HepG2 (cell line): ENCODE measurements at regions not wholly inside any gene's neighbourhood (a gene's known extent, or its start where the extent isn't known, plus 50 kb on each side); places are given as distances from the start of the nearest gene placed in this dataset.
A peak's percentile ranks its signal among the peaks of the same experiment; 100 is the strongest.

Experiments used
- AHDC1 ChIP-seq: sonication (generic); formaldehyde crosslinking; IDR thresholded peaks from 2 replicates; pipeline ENCODE4 v1.5.1; 2020; ENCODE audit warnings: mild to moderate bottlenecking, missing genetic modification reagents, borderline replicate concordance
- ATAD3A ChIP-seq: sonication (generic); formaldehyde crosslinking; IDR thresholded peaks from 2 replicates; pipeline ENCODE4 v1.4.0; 2020; ENCODE audit warnings: missing genetic modification reagents
- FOXO4 ChIP-seq: sonication (generic); formaldehyde crosslinking; conservative IDR thresholded peaks from 2 replicates; pipeline ENCODE4 v1.8.1; 2023; ENCODE audit warnings: missing genetic modification reagents
- HOXA3 ChIP-seq: sonication (generic); formaldehyde crosslinking; IDR thresholded peaks from 2 replicates; pipeline ENCODE4 v1.5.0; 2020; ENCODE audit warnings: missing genetic modification reagents
- IKZF4 ChIP-seq: sonication (generic); formaldehyde crosslinking; IDR thresholded peaks from 2 replicates; pipeline ENCODE4 v1.5.1; 2020; ENCODE audit warnings: borderline replicate concordance, mild to moderate bottlenecking, low read depth, missing genetic modification reagents; ENCODE audit errors: not compliant biosample characterization
- KDM6A ChIP-seq: IDR thresholded peaks from 2 replicates; pipeline ENCODE4 v1.6.1; 2016; ENCODE audit warnings: low read depth
- NFKBIZ ChIP-seq: IDR thresholded peaks from 2 replicates; pipeline ENCODE4 v1.6.1; 2018; ENCODE audit warnings: missing genetic modification reagents, missing compliant biosample characterization
- NR2F6 ChIP-seq, 2 experiments: IDR thresholded peaks; 2 replicates each; pipeline ENCODE4 v1.6.1; 2016; ENCODE audit warnings: antibody characterized with exemption in 1 of 2, mild to moderate bottlenecking in 1 of 2
- ZBTB33 ChIP-seq: sonication (generic); formaldehyde crosslinking; IDR thresholded peaks from 2 replicates; pipeline ENCODE4 v1.4.0; 2020; ENCODE audit warnings: missing genetic modification reagents
- ZBTB7B ChIP-seq: sonication (generic); formaldehyde crosslinking; IDR thresholded peaks from 2 replicates; pipeline ENCODE4 v1.4.0; 2020; ENCODE audit warnings: missing genetic modification reagents
- ZNF614 ChIP-seq: IDR thresholded peaks from 2 replicates; pipeline ENCODE4 v1.6.1; 2018; ENCODE audit warnings: missing biosample characterization, missing genetic modification reagents, inconsistent platforms, borderline replicate concordance
- TF ChIP-seq, protein P1 (sequence below): sonication (generic); formaldehyde crosslinking; conservative IDR thresholded peaks from 2 replicates; pipeline ENCODE4 v1.4.0; 2020; ENCODE audit warnings: mild to moderate bottlenecking, missing genetic modification reagents, moderate library complexity
- TF ChIP-seq, protein P2 (sequence below): sonication (generic); formaldehyde crosslinking; IDR thresholded peaks from 2 replicates; pipeline ENCODE4 v1.5.1; 2020; ENCODE audit warnings: missing genetic modification reagents, mild to moderate bottlenecking, borderline replicate concordance

- TF ChIP-seq AHDC1 (CRISPR knock-in tag) (peak; percentile 40; the same call in 1 of the 2 replicates), FOXO4 (CRISPR knock-in tag) (no peak), ZNF614 (CRISPR knock-in tag) (no peak), ATAD3A (CRISPR knock-in tag) (no peak), ZBTB33 (no peak), IKZF4 (CRISPR knock-in tag) (no peak), KDM6A (peak; percentile 22; the same call in 1 of the 2 replicates), ZBTB7B (CRISPR knock-in tag) (peak; percentile 88), NFKBIZ (0 out of 2 replicates have a peak, but pooled peaks have one; percentile 31), NR2F6 (IDR thresholded peaks at IDR 0.05) (peak; percentile 90), NR2F6 (CRISPR knock-in tag; IDR thresholded peaks at IDR 0.05) (peak; percentile 87), HOXA3 (CRISPR knock-in tag) (0 out of 2 replicates have a peak, but pooled peaks have one; percentile 15)
- TF ChIP-seq, protein P1, sequence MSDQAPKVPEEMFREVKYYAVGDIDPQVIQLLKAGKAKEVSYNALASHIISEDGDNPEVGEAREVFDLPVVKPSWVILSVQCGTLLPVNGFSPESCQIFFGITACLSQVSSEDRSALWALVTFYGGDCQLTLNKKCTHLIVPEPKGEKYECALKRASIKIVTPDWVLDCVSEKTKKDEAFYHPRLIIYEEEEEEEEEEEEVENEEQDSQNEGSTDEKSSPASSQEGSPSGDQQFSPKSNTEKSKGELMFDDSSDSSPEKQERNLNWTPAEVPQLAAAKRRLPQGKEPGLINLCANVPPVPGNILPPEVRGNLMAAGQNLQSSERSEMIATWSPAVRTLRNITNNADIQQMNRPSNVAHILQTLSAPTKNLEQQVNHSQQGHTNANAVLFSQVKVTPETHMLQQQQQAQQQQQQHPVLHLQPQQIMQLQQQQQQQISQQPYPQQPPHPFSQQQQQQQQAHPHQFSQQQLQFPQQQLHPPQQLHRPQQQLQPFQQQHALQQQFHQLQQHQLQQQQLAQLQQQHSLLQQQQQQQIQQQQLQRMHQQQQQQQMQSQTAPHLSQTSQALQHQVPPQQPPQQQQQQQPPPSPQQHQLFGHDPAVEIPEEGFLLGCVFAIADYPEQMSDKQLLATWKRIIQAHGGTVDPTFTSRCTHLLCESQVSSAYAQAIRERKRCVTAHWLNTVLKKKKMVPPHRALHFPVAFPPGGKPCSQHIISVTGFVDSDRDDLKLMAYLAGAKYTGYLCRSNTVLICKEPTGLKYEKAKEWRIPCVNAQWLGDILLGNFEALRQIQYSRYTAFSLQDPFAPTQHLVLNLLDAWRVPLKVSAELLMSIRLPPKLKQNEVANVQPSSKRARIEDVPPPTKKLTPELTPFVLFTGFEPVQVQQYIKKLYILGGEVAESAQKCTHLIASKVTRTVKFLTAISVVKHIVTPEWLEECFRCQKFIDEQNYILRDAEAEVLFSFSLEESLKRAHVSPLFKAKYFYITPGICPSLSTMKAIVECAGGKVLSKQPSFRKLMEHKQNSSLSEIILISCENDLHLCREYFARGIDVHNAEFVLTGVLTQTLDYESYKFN (CRISPR knock-in tag) = peak; percentile 87
- TF ChIP-seq, protein P2, sequence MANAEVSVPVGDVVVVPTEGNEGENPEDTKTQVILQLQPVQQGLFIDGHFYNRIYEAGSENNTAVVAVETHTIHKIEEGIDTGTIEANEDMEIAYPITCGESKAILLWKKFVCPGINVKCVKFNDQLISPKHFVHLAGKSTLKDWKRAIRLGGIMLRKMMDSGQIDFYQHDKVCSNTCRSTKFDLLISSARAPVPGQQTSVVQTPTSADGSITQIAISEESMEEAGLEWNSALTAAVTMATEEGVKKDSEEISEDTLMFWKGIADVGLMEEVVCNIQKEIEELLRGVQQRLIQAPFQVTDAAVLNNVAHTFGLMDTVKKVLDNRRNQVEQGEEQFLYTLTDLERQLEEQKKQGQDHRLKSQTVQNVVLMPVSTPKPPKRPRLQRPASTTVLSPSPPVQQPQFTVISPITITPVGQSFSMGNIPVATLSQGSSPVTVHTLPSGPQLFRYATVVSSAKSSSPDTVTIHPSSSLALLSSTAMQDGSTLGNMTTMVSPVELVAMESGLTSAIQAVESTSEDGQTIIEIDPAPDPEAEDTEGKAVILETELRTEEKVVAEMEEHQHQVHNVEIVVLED (CRISPR knock-in tag) = no peak
Observed at GRCh38 chr17:72525225-72526015, 404.6 kb downstream of the SOX9 start (continued).
